ENCODE measurements at regions not wholly inside any gene's neighbourhood (a gene's known extent, or its start where the extent isn't known, plus 50 kb on each side); places are given as distances from the start of the nearest gene placed in this dataset.

GRCh38 chr15:39392469-39393047 lies 188.3 kb upstream of the THBS1 start:
- POLR2A ChIA-PET, result no interaction called here
- no peak for DNase-seq (ENCODE audit: extremely low spot score)
- TF ChIP-seq, protein P1, sequence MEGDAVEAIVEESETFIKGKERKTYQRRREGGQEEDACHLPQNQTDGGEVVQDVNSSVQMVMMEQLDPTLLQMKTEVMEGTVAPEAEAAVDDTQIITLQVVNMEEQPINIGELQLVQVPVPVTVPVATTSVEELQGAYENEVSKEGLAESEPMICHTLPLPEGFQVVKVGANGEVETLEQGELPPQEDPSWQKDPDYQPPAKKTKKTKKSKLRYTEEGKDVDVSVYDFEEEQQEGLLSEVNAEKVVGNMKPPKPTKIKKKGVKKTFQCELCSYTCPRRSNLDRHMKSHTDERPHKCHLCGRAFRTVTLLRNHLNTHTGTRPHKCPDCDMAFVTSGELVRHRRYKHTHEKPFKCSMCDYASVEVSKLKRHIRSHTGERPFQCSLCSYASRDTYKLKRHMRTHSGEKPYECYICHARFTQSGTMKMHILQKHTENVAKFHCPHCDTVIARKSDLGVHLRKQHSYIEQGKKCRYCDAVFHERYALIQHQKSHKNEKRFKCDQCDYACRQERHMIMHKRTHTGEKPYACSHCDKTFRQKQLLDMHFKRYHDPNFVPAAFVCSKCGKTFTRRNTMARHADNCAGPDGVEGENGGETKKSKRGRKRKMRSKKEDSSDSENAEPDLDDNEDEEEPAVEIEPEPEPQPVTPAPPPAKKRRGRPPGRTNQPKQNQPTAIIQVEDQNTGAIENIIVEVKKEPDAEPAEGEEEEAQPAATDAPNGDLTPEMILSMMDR (IDR thresholded peaks at IDR 0.05; ENCODE audit: control extremely low read depth, extremely low read depth, low read depth, missing control alignments), result no peak
- CTCF ChIA-PET, result interaction anchor here (1.9 kb wide), 1 partner anchor 14 kb away, joined by 5 read pairs; no protein-coding TSS in a partner anchor

- ChIA-PET POLR2A (no interaction called here), CTCF (interaction anchor here (0.9 kb wide), 1 partner anchor 43 kb away, joined by 3 read pairs; no protein-coding TSS in a partner anchor)
- DNase-seq (ENCODE audit: extremely low spot score), result no peak
- TF ChIP-seq, protein P1 (IDR thresholded peaks at IDR 0.05; ENCODE audit: control extremely low read depth, extremely low read depth, low read depth, missing control alignments), result no peak
These were observed 187.1 kb upstream of the THBS1 start for GRCh38 chr15:39393575-39394335.

DNA sequence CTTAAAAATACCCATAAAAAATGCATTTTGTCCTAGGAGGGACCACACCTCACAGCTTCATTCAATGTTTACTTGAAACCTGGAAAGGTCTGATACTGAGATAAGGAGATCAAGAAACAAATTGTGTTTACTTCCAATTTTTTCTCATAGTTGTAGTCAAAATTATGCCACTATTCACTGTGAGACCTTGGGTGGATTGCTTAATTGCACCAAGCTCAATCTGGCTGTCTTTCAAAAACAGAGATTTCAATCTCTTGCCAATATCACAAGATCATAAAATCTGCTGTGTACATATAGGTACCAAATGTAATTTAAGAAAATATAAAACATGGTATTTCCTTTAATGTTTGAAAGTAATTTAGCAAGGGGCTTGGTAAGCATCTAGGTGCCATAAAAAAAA lies 186.4 kb upstream of the THBS1 start:
- TF ChIP-seq, protein P1 (IDR thresholded peaks at IDR 0.05; ENCODE audit: control extremely low read depth, extremely low read depth, low read depth, missing control alignments), result no peak
- ChIA-PET POLR2A (no interaction called here), CTCF (interaction anchor here (0.9 kb wide), 1 partner anchor 43 kb away, joined by 3 read pairs; no protein-coding TSS in a partner anchor)
- DNase-seq (ENCODE audit: extremely low spot score), result no peak

DNA sequence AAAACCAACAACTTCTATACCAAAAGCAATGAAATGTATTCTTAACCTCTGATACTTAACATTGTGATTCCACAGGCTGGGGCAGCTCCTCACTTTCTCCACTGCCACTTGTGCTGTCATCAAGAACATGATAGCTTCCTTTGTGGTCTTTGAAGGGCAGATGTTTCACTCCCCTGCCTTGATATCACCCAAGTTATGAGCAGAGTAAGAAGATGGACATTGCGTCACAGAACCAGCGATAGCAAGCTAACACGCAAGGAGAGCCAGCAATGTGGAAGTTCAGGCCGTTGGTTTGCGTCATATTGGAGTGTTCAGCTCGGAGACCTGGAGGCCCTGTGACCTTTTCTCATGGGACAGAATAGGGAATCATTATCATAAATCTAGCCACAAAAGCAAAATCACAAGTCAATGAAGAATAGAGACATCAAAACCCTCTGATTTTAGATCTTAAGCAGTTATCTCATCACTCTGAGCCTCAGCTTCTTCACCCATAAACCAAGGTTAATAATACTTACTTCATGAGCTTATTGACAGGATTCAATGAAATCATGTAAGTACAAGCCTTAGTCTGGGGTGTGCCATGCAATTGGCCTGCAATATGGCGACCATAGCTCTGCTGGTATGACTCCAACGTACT lies 183.8 kb upstream of the THBS1 start:
- DNase-seq (ENCODE audit: extremely low spot score), result no peak
- TF ChIP-seq, protein P1 (IDR thresholded peaks at IDR 0.05; ENCODE audit: control extremely low read depth, extremely low read depth, low read depth, missing control alignments), result no peak
- ChIA-PET CTCF (interaction anchor here (1.2 to 2.7 kb wide), 2 partner anchors 16 to 20 kb away, joined by 3 to 6 read pairs; no protein-coding TSS in a partner anchor), POLR2A (no interaction called here)

DNA sequence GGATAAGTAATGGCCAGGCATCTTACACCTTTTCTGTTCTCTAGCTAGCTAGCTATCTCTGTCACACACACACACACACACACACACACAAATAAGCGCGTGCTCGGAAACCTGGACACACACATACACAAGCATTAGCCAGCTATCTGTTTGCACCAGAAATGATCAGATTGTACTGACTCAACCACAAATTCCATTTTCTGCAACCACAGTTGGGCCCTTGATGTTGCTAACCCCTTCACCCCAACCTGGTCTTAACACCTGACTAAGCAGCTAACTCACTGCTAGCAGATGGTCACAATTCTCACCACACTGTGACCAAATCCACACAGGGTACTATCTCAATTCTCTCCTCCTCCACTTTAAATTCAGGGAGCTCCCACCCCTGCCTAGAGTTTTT lies 183.0 kb upstream of the THBS1 start:
- ChIA-PET POLR2A (no interaction called here), CTCF (interaction anchor here (0.9 to 1.4 kb wide), 6 partner anchors 14 to 182 kb away, joined by 3 to 4 read pairs (median 3); no protein-coding TSS in a partner anchor)
- no peak for DNase-seq (ENCODE audit: extremely low spot score)

DNA sequence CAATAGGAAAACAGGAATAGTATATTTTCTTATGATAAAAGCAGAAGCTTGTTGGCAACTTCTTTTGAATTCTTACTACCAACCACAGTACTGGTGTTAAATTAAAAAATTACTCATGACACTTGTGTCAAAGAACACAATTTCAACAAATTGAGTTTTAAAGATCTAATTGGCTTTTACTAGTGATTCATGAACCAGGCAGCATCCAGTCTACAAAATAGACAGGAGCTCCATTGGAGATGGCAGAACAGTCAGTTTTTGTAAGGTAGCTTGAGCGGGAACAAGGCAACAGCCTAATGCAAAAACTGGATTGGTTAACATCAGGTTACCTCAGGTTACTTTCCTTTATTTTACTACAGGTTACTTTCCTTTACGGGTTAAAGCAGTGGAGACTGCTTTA lies 181.3 kb upstream of the THBS1 start:
- TF ChIP-seq, protein P1 (IDR thresholded peaks at IDR 0.05; ENCODE audit: control extremely low read depth, extremely low read depth, low read depth, missing control alignments), result no peak
- ChIA-PET CTCF (interaction anchor here (0.9 kb wide), 1 partner anchor 95 kb away, joined by 3 read pairs; no protein-coding TSS in a partner anchor), POLR2A (no interaction called here)
- DNase-seq (ENCODE audit: extremely low spot score), result no peak

More for the DNA sequence above, 183.0 kb upstream of the THBS1 start:
- TF ChIP-seq, protein P1 (IDR thresholded peaks at IDR 0.05; ENCODE audit: control extremely low read depth, extremely low read depth, low read depth, missing control alignments), result no peak

Measured in GM10248 (cell line).